ENCODE measurements at regions not wholly inside any gene's neighbourhood (a gene's known extent, or its start where the extent isn't known, plus 50 kb on each side); places are given as distances from the start of the nearest gene placed in this dataset.
A peak's percentile ranks its signal among the peaks of the same experiment; 100 is the strongest.

GRCh38 chr1:229196404-229197264 is 74.3 kb upstream of the RAB4A start:
- no peak for DNase-seq

- no peak for DNase-seq
Observed at GRCh38 chr1:229197265-229197585, 73.7 kb upstream of the RAB4A start.

GRCh38 chr1:229199261-229200243 is 71.4 kb upstream of the RAB4A start:
- no peak for DNase-seq

DNA sequence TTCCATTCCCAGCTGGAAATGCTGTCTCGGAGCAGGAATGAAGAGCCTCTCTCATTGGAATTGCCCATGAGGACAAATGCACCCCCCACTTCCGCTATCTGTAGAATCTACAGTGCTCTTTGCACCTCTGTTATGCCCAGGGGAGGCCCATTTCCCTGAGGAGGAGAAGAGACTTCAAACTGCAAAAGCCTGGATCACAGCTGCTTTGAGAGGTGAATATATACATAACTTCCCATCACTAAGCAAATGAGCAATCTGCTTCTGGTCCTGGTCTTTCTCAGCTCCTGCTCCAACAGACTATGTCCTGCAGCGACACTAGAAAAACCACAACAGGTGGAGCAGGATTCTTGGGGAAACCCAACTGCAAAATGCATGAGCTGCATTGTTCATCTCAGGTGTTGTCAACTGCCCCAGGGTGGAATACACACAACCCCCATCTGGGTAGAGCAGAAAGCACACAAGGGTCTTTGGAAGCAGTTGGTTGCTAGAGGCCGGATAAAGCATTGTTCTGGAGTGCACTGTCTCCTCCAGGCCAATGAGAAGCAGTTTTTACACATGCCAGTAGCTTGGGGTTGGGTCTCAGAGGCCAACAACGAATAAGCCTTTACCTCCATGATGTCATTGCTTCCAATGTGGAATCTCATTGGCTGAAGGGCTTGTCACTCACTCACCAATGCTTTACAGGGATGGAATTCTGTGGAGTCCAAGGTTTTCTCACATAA is 67.7 kb upstream of the RAB4A start:
- no peak for DNase-seq

GRCh38 chr1:229203991-229204632 is 66.8 kb upstream of the RAB4A start:
- no peak for DNase-seq

DNA sequence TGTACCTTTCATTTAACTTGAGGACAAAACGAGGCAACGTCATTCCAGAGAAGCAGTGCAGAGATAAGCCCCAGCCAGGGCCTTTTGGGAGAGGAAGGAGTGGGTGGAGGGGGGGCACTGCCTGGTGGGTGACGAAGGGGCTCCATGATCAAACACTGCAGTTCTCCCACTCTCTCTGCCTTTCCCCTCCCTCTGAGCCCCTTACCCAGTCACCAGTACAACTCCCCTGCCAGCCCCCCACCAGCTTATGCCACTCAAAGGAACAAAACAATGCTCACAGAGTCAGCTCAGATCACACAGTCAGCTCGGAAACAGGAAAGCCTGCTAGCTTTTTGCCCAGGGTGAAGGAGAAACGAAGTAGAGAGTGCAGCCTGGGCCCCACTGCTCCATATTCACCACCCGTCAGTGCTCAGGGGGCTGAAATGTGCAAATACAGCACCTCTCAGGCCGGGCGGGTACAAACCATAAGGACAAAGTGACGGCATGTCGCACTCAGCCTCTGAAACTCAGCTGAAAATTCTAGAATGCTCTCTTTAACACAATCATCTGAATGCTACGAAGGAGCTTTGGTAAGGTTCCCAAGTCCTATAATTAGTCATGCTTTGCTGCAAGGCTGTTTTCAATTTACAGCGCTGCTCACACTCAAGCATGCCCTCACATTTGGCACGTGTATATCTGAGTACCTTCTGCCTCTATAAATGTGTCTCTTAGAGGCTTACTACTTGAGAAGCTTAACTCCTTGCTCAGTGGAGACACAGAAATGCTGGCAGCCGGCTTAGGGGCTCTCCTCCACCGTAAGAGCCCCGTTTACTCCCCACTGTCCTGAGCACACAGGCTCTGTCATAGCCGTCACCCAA is 65.8 kb upstream of the RAB4A start:
- peak; percentile 35 for DNase-seq

GRCh38 chr1:229205854-229206253 is 65.1 kb upstream of the RAB4A start:
- no peak for DNase-seq

DNA sequence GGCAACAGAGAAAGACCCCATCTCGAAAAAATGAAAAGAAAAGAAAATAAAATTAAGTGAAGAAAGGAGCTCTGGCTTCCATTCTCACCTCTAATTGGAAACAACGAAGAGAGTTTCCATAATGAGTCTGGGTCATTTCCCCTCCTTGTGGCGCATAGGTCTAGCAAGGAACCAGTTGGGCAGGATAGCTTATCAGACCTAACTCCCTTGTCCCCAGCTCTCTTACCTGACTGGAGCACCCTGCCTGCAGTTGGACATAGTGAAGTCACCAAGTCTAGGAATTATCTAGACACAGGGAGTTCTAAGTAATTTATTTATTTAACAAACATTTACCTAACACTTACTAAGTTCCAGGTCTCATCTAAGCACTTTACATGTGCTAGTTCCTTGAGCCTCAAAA is 63.0 kb upstream of the RAB4A start:
- DNase-seq = no peak

DNA sequence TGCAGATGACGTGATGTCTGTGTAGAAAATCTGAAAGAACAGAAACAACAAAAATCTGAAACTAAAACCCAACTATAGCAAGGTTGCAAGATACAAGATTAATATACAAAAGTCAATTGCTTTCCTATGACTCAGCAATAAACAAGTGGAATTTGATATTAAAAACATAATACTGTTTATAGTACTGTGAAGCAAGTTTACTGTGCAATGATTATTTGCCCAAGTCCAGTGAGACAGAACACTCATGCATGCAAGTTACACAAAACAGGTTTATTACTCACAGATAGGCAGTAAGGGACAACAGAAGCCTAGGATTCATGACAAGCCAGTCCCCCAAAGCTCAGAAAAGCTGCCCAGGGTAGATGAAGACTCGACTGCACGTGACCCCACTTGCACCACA is 62.4 kb upstream of the RAB4A start:
- DNase-seq = no peak

DNA sequence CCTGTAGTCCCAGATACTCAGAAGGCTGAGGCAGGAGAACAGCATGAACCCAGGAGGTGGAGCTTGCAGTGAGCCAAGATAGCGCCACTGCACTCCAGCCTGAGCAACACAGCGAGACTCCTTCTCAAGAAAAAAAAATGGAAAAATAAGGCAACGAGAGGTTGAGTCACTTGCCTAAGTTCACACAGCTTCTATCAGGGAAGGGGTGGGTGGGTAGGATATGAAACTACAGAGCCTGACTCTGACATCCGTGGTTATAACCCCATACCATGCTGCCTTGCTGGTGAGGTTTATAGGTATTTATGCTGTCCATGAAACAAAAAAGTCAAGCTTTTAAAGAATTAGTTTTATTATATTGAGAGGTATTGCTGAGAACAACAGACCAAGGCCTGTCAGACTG is 61.5 kb upstream of the RAB4A start:
- no peak for DNase-seq

DNA sequence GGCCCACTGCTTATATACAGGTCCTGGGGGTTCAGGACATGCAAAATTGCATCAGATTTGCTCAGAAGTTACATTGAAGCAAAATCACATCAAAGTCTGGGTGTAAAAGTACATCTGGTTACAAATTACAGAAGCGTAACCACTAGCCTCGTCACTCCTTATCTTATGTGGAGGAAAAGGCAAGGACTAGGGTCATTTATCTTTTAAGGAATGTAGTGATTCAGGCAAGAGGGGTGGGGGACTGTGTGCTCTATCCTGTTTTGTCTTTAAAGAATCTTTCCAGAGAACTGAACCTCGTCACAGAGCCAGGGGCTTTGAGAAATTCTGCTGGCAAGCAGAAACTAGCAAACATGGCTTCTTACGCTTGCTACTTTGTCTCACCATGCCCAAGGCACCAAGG is 61.1 kb upstream of the RAB4A start:
- DNase-seq = no peak

DNA sequence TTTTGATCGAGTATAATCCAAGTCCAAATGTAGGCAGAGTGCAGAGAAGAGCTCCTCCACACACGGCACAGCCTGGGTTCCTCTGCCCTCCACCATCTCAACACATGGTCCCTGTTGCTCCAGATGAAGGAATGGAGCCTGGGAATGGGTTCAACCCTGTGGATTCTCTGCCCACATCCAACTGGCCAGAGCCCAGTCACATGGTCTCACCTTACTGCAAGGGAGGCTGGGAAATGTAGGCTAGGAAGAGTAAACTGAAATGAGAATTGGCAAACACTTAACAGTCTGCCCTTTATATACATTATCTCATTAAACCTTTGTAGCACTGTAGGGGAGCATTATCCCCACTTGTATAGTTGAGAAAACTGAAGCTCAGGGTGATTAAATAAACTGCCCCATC is 60.1 kb upstream of the RAB4A start:
- no peak for DNase-seq

DNA sequence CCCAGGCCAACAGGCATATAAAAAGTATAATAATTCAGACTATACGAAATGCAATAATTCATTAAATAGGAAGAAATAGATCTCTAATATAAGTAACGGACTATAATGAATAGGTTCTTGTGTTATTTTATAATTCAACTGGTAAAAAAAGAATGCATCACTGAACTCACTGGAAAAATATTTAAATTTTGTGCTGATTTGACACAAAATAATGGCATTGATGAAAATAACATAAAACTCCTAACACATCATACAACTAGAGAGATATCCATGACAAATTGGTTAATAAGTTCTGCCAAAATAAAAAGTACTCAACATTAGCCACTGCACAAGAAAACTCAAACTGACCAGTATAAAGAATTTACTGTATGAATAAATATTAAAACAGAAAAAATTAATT is 57.1 kb upstream of the RAB4A start:
- no peak for DNase-seq

DNA sequence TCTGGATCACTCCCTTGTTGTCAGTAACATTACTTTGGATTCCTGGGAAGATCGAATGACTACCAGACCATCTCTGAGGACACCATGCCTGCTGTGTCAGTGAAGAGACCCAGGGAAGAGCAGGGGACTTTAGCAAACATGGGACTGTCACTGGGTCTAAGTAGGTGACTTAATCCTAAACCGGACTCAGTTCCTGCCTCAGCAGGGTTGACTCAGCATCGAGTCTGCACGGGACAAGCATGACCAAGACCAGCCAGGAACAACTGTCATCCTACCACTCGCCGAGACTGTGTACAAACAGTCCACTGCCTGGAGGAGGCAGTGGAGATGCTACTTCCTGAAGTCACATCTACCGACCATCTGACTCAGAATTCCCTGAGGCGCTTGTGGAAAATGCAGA is 53.2 kb upstream of the RAB4A start:
- DNase-seq = no peak

GRCh38 chr1:229218612-229219025 is 52.3 kb upstream of the RAB4A start:
- no peak for DNase-seq

DNA sequence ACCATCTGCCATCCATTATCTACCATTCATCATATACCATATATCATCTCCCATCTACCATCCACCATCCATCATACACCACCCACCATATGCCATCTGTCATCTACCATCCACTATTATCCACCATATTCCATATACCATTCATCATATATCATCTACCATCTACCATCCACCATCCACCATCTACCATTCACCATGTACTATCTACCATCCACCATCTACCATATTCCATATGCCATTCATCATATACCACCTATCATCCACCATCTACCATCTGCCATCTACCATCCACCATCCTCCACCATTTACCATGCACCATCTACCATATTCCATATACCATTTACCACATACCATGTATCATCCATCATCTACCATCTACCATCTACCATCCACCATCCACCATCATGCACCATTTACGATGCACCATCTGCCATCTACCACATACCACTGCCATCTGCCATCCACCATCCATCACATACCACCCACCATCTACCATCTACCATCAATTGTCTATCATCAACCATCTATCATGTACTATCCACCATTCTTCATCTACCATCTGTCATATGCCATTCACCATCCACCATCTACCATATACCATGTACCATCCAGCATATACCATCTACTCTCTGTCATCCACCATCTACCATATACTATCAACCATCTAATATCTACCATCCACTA is 50.6 kb upstream of the RAB4A start:
- DNase-seq = no peak

GRCh38 chr1:229221106-229222019 is 49.5 kb upstream of the RAB4A start:
- DNase-seq = no peak
